Activated B cell treated with CpG ODN at 0.5 μM for 24 hours (primary cell): ENCODE measurements at regions not wholly inside any gene's neighbourhood (a gene's known extent, or its start where the extent isn't known, plus 50 kb on each side); places are given as distances from the start of the nearest gene placed in this dataset.

Source experiments
- ATAC-seq: fragments of 200-7000 bp; cut with Tn5 transposase; one replicate; pipeline ENCODE4 v1.10.0; 2021; ENCODE audit warnings: low read depth, mild to moderate bottlenecking, moderate library complexity
- CTCF ChIA-PET: fragments of 350-600 bp; sonication (Branson Sonifier 250); formaldehyde crosslinking; loops from one replicate; lab custom pipeline; 2021; ENCODE audit warnings: antibody characterized with exemption; lab: Charles Lee
- POLR2A ChIA-PET: fragments of 350-600 bp; sonication (Branson Sonifier 250); formaldehyde crosslinking; loops from one replicate; lab custom pipeline; 2021; ENCODE audit warnings: antibody characterized with exemption; lab: Charles Lee
- DNase-seq: peaks from one replicate; pipeline ENCODE4 v3.0.0; 2022
- H3K27ac Mint-ChIP-seq: one replicate; pipeline ENCODE4 v1.8.0; 2020; ENCODE audit warnings: mixed read lengths
- H3K27me3 Mint-ChIP-seq: one replicate; pipeline ENCODE4 v1.8.0; 2021; ENCODE audit warnings: mixed read lengths
- H3K36me3 Mint-ChIP-seq: one replicate; pipeline ENCODE4 v1.8.0; 2021; ENCODE audit warnings: low read depth, mixed read lengths
- H3K4me1 Mint-ChIP-seq: one replicate; pipeline ENCODE4 v1.8.0; 2021; ENCODE audit warnings: mixed read lengths
- H3K4me3 Mint-ChIP-seq: one replicate; pipeline ENCODE4 v1.8.0; 2020; ENCODE audit warnings: mild to moderate bottlenecking, mixed read lengths
- H3K9me3 Mint-ChIP-seq: one replicate; pipeline ENCODE4 v1.8.0; 2020; ENCODE audit warnings: mixed read lengths
- intact Hi-C: fragments of 100-400 bp; cut with micrococcal nuclease; formaldehyde crosslinking; loops from one replicate; pipeline ENCODE4 v1.15.1; 2024
- TF ChIP-seq, protein P1 (sequence below): fragments of 200-600 bp; IDR thresholded peaks from one replicate; pipeline ENCODE4 v1.8.0; 2022; ENCODE audit warnings: antibody characterized with exemption, mild to moderate bottlenecking

DNA sequence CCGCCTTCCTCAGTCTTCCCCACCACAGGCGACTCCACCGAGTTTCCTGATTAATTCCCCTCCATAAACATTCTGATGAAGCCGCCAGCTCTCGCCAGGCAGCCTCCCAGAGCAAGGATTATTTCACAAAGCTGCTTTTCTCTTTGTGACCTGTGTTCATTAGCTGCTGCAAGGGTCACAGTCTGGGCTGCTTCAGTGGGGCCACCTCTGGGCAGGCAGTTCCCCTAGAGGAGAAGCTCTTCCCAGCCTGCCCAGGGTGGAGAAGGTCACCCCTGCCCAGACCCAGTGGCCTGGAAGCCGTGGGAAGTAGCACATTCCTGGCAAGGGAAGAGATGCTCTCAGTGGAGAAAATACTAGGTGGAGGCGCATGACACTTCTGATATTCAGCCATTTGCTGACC, 58.4 kb upstream of the RAPGEF1 start:
- DNase-seq, result no peak
- CTCF ChIA-PET, result no interaction called here
- Mint-ChIP-seq H3K9me3 (peaks cover 4% of the 10 kb centered on the region), H3K36me3 (no peaks in the 10 kb centered on the region), H3K4me3 (no peak overlapping the region), H3K27ac (no peak overlapping the region), H3K27me3 (peaks cover 18% of the 10 kb centered on the region), H3K4me1 (no peaks in the 10 kb centered on the region)
- intact Hi-C loops, result loop anchor here (2.0 kb wide), 1 partner anchor 21 kb away; no protein-coding TSS in a partner anchor
- POLR2A ChIA-PET, result no interaction called here
- no peak for ATAC-seq
- TF ChIP-seq, protein P1, sequence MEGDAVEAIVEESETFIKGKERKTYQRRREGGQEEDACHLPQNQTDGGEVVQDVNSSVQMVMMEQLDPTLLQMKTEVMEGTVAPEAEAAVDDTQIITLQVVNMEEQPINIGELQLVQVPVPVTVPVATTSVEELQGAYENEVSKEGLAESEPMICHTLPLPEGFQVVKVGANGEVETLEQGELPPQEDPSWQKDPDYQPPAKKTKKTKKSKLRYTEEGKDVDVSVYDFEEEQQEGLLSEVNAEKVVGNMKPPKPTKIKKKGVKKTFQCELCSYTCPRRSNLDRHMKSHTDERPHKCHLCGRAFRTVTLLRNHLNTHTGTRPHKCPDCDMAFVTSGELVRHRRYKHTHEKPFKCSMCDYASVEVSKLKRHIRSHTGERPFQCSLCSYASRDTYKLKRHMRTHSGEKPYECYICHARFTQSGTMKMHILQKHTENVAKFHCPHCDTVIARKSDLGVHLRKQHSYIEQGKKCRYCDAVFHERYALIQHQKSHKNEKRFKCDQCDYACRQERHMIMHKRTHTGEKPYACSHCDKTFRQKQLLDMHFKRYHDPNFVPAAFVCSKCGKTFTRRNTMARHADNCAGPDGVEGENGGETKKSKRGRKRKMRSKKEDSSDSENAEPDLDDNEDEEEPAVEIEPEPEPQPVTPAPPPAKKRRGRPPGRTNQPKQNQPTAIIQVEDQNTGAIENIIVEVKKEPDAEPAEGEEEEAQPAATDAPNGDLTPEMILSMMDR, result no peak

DNA sequence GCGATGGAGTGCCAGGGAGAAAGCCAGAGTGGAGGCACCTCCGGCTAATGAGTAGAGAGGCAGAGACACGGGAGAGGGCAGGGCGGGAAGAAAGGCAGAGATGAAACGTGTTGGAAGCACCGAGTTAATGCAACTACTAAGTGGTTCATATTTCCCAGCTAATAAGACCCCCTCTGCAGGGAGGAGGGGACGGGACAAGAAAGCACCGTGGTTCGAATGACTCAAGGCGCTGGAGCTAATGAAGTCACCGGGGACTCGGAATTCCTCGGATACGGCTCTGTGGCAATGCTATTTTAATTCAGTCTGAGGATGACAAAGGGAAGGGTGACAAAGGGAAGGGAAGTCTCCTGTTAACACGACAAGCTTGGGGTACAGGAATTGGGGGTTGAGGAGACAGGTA, 54.5 kb upstream of the RAPGEF1 start:
- intact Hi-C loops, result no loop called here
- no peaks in the 10 kb centered on the region for H3K4me1 Mint-ChIP-seq
- H3K4me3 Mint-ChIP-seq, result no peak overlapping the region
- no peaks in the 10 kb centered on the region for H3K36me3 Mint-ChIP-seq
- peaks cover 23% of the 10 kb centered on the region for H3K27me3 Mint-ChIP-seq
- no peak overlapping the region for H3K27ac Mint-ChIP-seq
- TF ChIP-seq, protein P1, result no peak
- ATAC-seq (no peak), DNase-seq (no peak)
- ChIA-PET CTCF (no interaction called here), POLR2A (no interaction called here)
- H3K9me3 Mint-ChIP-seq, result peaks cover 4% of the 10 kb centered on the region

DNA sequence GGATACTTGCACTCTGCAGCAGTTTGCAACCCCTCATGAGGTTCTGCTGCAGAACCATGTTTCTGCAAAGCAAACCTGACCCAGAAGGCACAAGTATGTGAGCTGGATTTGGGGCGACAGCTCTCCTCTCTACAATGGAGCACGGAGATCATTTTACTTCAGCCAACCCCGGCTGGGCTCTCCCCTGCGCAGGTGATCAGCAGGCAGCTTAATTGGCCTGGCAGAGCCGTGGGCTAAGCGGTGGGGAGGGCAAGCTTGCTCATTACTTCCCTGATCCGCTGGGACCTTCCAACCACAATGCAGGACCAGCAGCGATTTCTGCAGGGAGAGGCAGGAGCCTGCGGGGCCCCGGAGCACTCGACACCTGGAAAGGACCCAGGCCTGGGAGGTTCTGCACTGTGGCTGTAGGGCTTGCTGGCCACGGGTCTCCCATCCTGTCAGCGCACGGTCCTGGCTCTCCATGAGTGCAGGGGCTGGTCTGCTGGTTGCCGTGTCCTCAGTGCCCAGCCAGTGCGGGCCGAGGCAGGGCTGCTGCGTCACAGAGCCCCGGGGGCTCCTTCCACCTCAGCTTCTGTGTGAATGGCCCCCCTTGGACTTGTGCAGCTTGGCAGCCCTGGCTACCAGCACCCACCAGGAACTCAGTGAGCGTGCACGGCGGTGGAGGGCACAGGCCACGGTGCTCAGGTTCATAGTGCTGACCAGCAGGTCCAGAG, 51.8 kb upstream of the RAPGEF1 start:
- Mint-ChIP-seq H3K4me3 (no peak overlapping the region), H3K4me1 (no peaks in the 10 kb centered on the region), H3K9me3 (peaks cover 4% of the 10 kb centered on the region), H3K27me3 (peaks cover 35% of the 10 kb centered on the region), H3K36me3 (no peaks in the 10 kb centered on the region), H3K27ac (no peak overlapping the region)
- no peak for ATAC-seq
- intact Hi-C loops, result no loop called here
- TF ChIP-seq, protein P1, result no peak
- CTCF ChIA-PET, result no interaction called here
- no peak for DNase-seq
- POLR2A ChIA-PET, result no interaction called here
